ENCODE measurements at regions not wholly inside any gene's neighbourhood (a gene's known extent, or its start where the extent isn't known, plus 50 kb on each side); places are given as distances from the start of the nearest gene placed in this dataset.

DNA sequence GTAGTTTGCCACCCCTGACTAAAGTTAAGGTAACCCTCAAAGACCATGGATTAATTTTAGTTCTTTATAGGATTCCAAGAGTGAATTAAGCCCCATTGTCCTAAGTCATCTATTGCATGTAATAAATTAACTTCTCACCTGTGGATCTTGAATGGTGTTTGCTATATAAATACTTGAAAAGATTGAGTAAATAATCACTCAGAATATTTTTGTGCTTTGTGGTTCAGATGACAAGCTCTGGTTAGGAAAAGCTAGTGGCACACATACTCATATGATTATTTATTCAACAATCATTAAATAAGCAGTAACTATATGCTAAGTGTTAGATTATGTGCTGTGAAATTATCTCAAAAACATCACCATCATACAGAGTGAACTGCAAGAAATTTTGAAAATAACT, 203.2 kb downstream of the OGFRL1 start (continued):
- no peak for TF ChIP-seq ZNF433 (tag by site-specific recombination; IDR thresholded peaks at IDR 0.05; ENCODE audit: low read depth)
- no peak for TF ChIP-seq ZNF266 (tag by site-specific recombination; IDR thresholded peaks at IDR 0.05; ENCODE audit: low read depth)
- TF ChIP-seq ZNF549 (tag by site-specific recombination; IDR thresholded peaks at IDR 0.05) = no peak
- no peak for TF ChIP-seq ZNF701 (tag by site-specific recombination; IDR thresholded peaks at IDR 0.05)
- TF ChIP-seq ZNF155 (tag by site-specific recombination; IDR thresholded peaks at IDR 0.05) = no peak

GRCh38 chr6:71492668-71493067, 204.1 kb downstream of the OGFRL1 start:
- Histone ChIP-seq H3K4me3 (ENCODE audit: low read depth, low read length) (no peak overlapping the region), H3K36me3 (ENCODE audit: control insufficient read depth in 2 of 2, insufficient read depth in 1 of 2, low read length in 2 of 2) (no peaks in the 10 kb centered on the region), H3K9me3 (ENCODE audit: control insufficient read depth, insufficient read depth, low read depth, low read length) (no peaks in the 10 kb centered on the region), H3K4me1 (ENCODE audit: control insufficient read depth, insufficient read depth, low read length) (no peaks in the 10 kb centered on the region), H3K27ac (ENCODE audit: extremely low read depth, low read depth, low read length) (no peak overlapping the region)
- ChIA-PET CTCF (interaction anchor here (0.7 kb wide), 1 partner anchor 1176 kb away, joined by 3 read pairs; no protein-coding TSS in a partner anchor), POLR2A (no interaction called here)
- TF ChIP-seq ZSCAN16 (tag by site-specific recombination; IDR thresholded peaks at IDR 0.05) (no peak), ZNF311 (tag by site-specific recombination; IDR thresholded peaks at IDR 0.05; ENCODE audit: borderline replicate concordance) (no peak), PBX3 (CRISPR knock-in tag; IDR thresholded peaks at IDR 0.05) (no peak), ZNF433 (tag by site-specific recombination; IDR thresholded peaks at IDR 0.05; ENCODE audit: low read depth) (no peak), ZNF274 (IDR thresholded peaks at IDR 0.05; ENCODE audit: low read length) (no peak), ZNF274 (tag by site-specific recombination; IDR thresholded peaks at IDR 0.05; ENCODE audit: borderline replicate concordance) (no peak), HOXD13 (CRISPR knock-in tag; IDR thresholded peaks at IDR 0.05; ENCODE audit: borderline replicate concordance) (no peak), ZNF214 (tag by site-specific recombination; IDR thresholded peaks at IDR 0.05; ENCODE audit: borderline replicate concordance) (no peak), ZBTB1 (tag by site-specific recombination; IDR thresholded peaks at IDR 0.05) (no peak), ZFP37 (tag by site-specific recombination; IDR thresholded peaks at IDR 0.05) (no peak), GFI1B (tag by site-specific recombination; IDR thresholded peaks at IDR 0.05) (no peak), ZNF521 (tag by site-specific recombination; IDR thresholded peaks at IDR 0.05) (no peak), ZNF169 (tag by site-specific recombination; IDR thresholded peaks at IDR 0.05) (no peak), ZNF677 (tag by site-specific recombination; IDR thresholded peaks at IDR 0.05) (no peak), ZNF664 (tag by site-specific recombination; IDR thresholded peaks at IDR 0.05) (no peak), FEZF1 (tag by site-specific recombination; IDR thresholded peaks at IDR 0.05) (no peak)
- TF ChIP-seq, protein P1, sequence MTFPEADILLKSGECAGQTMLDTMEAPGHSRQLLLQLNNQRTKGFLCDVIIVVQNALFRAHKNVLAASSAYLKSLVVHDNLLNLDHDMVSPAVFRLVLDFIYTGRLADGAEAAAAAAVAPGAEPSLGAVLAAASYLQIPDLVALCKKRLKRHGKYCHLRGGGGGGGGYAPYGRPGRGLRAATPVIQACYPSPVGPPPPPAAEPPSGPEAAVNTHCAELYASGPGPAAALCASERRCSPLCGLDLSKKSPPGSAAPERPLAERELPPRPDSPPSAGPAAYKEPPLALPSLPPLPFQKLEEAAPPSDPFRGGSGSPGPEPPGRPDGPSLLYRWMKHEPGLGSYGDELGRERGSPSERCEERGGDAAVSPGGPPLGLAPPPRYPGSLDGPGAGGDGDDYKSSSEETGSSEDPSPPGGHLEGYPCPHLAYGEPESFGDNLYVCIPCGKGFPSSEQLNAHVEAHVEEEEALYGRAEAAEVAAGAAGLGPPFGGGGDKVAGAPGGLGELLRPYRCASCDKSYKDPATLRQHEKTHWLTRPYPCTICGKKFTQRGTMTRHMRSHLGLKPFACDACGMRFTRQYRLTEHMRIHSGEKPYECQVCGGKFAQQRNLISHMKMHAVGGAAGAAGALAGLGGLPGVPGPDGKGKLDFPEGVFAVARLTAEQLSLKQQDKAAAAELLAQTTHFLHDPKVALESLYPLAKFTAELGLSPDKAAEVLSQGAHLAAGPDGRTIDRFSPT (tag by site-specific recombination; IDR thresholded peaks at IDR 0.05) = no peak
- TF ChIP-seq, protein P2, sequence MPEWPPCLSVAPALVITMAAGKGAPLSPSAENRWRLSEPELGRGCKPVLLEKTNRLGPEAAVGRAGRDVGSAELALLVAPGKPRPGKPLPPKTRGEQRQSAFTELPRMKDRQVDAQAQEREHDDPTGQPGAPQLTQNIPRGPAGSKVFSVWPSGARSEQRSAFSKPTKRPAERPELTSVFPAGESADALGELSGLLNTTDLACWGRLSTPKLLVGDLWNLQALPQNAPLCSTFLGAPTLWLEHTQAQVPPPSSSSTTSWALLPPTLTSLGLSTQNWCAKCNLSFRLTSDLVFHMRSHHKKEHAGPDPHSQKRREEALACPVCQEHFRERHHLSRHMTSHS (tag by site-specific recombination; IDR thresholded peaks at IDR 0.05) = no peak
